HG02642 (cell line): ENCODE measurements at regions not wholly inside any gene's neighbourhood (a gene's known extent, or its start where the extent isn't known, plus 50 kb on each side); places are given as distances from the start of the nearest gene placed in this dataset.
"Not testable (repeated sequence)": the region's sequence is repeated elsewhere in the genome, so short reads cannot be mapped to it uniquely, and the experiment has no call there.

ENCODE experiments used
- ATAC-seq: cut with Tn5 transposase; IDR thresholded peaks from one replicate; pipeline ENCODE4 v1.9.1; 2021; ENCODE audit warnings: mild to moderate bottlenecking; ENCODE audit not compliant: unreplicated experiment, poor library complexity

- no peak for ATAC-seq
Observed at GRCh38 chr6:73942592-73943186, 246.7 kb downstream of the CD109 start.

- ATAC-seq: no peak
Observed at GRCh38 chr6:73941892-73942291, 245.9 kb downstream of the CD109 start.

- ATAC-seq: no peak
Observed at GRCh38 chr6:73937805-73938204, 241.8 kb downstream of the CD109 start.

GRCh38 chr6:73932866-73933265, 236.9 kb downstream of the CD109 start:
- ATAC-seq: no peak

- no peak for ATAC-seq
Observed at GRCh38 chr6:73929405-73929804, 233.4 kb downstream of the CD109 start.

GRCh38 chr6:73927421-73927820, 231.4 kb downstream of the CD109 start:
- no peak for ATAC-seq

GRCh38 chr6:73925703-73926102, 229.7 kb downstream of the CD109 start:
- not testable (repeated sequence) for ATAC-seq

- no peak for ATAC-seq
Observed at GRCh38 chr6:73923905-73924485, 228.0 kb downstream of the CD109 start.

- no peak for ATAC-seq
Observed at GRCh38 chr6:73903155-73903554, 207.2 kb downstream of the CD109 start.

GRCh38 chr6:73901986-73902385, 206.0 kb downstream of the CD109 start:
- ATAC-seq: no peak

- ATAC-seq: no peak
Observed at GRCh38 chr6:73901311-73901710, 205.3 kb downstream of the CD109 start.

- no peak for ATAC-seq
Observed at GRCh38 chr6:73898599-73898998, 202.6 kb downstream of the CD109 start.

- ATAC-seq: no peak
Observed at GRCh38 chr6:73893696-73894095, 197.7 kb downstream of the CD109 start.

- ATAC-seq: no peak
Observed at GRCh38 chr6:73888050-73888449, 192.0 kb downstream of the CD109 start.

- no peak for ATAC-seq
Observed at GRCh38 chr6:73885393-73885792, 189.4 kb downstream of the CD109 start.

- ATAC-seq: no peak
Observed at GRCh38 chr6:73884540-73884939, 188.5 kb downstream of the CD109 start.

- no peak for ATAC-seq
Observed at GRCh38 chr6:73879501-73880293, 183.7 kb downstream of the CD109 start.

GRCh38 chr6:73878403-73878802, 182.4 kb downstream of the CD109 start:
- ATAC-seq: no peak
